GM19328 (cell line): ENCODE measurements at regions not wholly inside any gene's neighbourhood (a gene's known extent, or its start where the extent isn't known, plus 50 kb on each side); places are given as distances from the start of the nearest gene placed in this dataset.
"Not testable (repeated sequence)": the region's sequence is repeated elsewhere in the genome, so short reads cannot be mapped to it uniquely, and the experiment has no call there.

Experiments used
- ATAC-seq: cut with Tn5 transposase; IDR thresholded peaks from one replicate; pipeline ENCODE4 v1.9.1; 2021; ENCODE audit warnings: mild to moderate bottlenecking, moderate library complexity; ENCODE audit not compliant: unreplicated experiment

- ATAC-seq, result no peak
Observed at GRCh38 chr5:101532430-101532829, 629.3 kb upstream of the ST8SIA4 start.

- ATAC-seq, result no peak
Observed at GRCh38 chr5:101531026-101531425, 627.9 kb upstream of the ST8SIA4 start.

- ATAC-seq, result not testable (repeated sequence)
Observed at GRCh38 chr5:101529094-101529493, 626.0 kb upstream of the ST8SIA4 start.

GRCh38 chr5:101520417-101520816 lies 617.3 kb upstream of the ST8SIA4 start:
- no peak for ATAC-seq

- no peak for ATAC-seq
Observed at GRCh38 chr5:101517795-101518194, 614.7 kb upstream of the ST8SIA4 start.

GRCh38 chr5:101515721-101516120 lies 612.6 kb upstream of the ST8SIA4 start:
- ATAC-seq, result no peak

GRCh38 chr5:101505891-101506570 lies 602.9 kb upstream of the ST8SIA4 start:
- no peak for ATAC-seq

- ATAC-seq, result no peak
Observed at GRCh38 chr5:101482931-101483330, 579.8 kb upstream of the ST8SIA4 start.

- no peak for ATAC-seq
Observed at GRCh38 chr5:101473483-101473882, 570.4 kb upstream of the ST8SIA4 start.

GRCh38 chr5:101461455-101461854 lies 558.4 kb upstream of the ST8SIA4 start:
- no peak for ATAC-seq

- no peak for ATAC-seq
Observed at GRCh38 chr5:101458587-101458986, 555.5 kb upstream of the ST8SIA4 start.

GRCh38 chr5:101455851-101456250 lies 552.8 kb upstream of the ST8SIA4 start:
- ATAC-seq, result no peak

- no peak for ATAC-seq
Observed at GRCh38 chr5:101455048-101455447, 552.0 kb upstream of the ST8SIA4 start.

- not testable (repeated sequence) for ATAC-seq
Observed at GRCh38 chr5:101442281-101442680, 539.2 kb upstream of the ST8SIA4 start.

GRCh38 chr5:101440173-101440572 lies 537.1 kb upstream of the ST8SIA4 start:
- no peak for ATAC-seq

GRCh38 chr5:101437351-101437750 lies 534.3 kb upstream of the ST8SIA4 start:
- no peak for ATAC-seq

GRCh38 chr5:101435768-101436167 lies 532.7 kb upstream of the ST8SIA4 start:
- no peak for ATAC-seq

GRCh38 chr5:101431201-101431600 lies 528.1 kb upstream of the ST8SIA4 start:
- ATAC-seq, result no peak

- ATAC-seq, result no peak
Observed at GRCh38 chr5:101430551-101430950, 527.5 kb upstream of the ST8SIA4 start.

- no peak for ATAC-seq
Observed at GRCh38 chr5:101429241-101429640, 526.2 kb upstream of the ST8SIA4 start.

- ATAC-seq, result no peak
Observed at GRCh38 chr5:101425339-101425859, 522.3 kb upstream of the ST8SIA4 start.

- no peak for ATAC-seq
Observed at GRCh38 chr5:101424530-101425175, 521.6 kb upstream of the ST8SIA4 start.
